ENCODE measurements at regions not wholly inside any gene's neighbourhood (a gene's known extent, or its start where the extent isn't known, plus 50 kb on each side); places are given as distances from the start of the nearest gene placed in this dataset.
"Not testable (repeated sequence)": the region's sequence is repeated elsewhere in the genome, so short reads cannot be mapped to it uniquely, and the experiment has no call there.

- Histone ChIP-seq H3K9me3 (replicated peaks) (no peaks in the 10 kb centered on the region), H3K4me3 (no peak overlapping the region), H3K27ac (no peak overlapping the region), H3K36me3 (no peaks in the 10 kb centered on the region), H3K27me3 (no peaks in the 10 kb centered on the region), H3K4me1 (peaks cover 7% of the 10 kb centered on the region)
- no peak for DNase-seq
These were observed 64.6 kb upstream of the ATP2C1 start for GRCh38 chr3:130828948-130829947.

- Histone ChIP-seq H3K4me1 (peaks cover under 1% of the 10 kb centered on the region; the same call in 1 of the 2 replicates), H3K36me3 (no peaks in the 10 kb centered on the region), H3K27me3 (no peaks in the 10 kb centered on the region), H3K9me3 (replicated peaks) (no peaks in the 10 kb centered on the region), H3K4me3 (no peak overlapping the region), H3K27ac (no peak overlapping the region)
- DNase-seq, result no peak
These were observed 62.0 kb upstream of the ATP2C1 start for GRCh38 chr3:130831719-130832400.

GRCh38 chr3:130832401-130832746, 61.5 kb upstream of the ATP2C1 start:
- not testable (repeated sequence) for DNase-seq; H3K27ac ChIP-seq; H3K4me1 ChIP-seq; H3K4me3 ChIP-seq; H3K36me3 ChIP-seq; H3K27me3 ChIP-seq; H3K9me3 ChIP-seq (replicated peaks)

- DNase-seq, result no peak
- Histone ChIP-seq H3K9me3 (replicated peaks) (no peaks in the 10 kb centered on the region), H3K4me1 (no peaks in the 10 kb centered on the region), H3K27me3 (no peaks in the 10 kb centered on the region), H3K4me3 (no peak overlapping the region), H3K27ac (no peak overlapping the region), H3K36me3 (no peaks in the 10 kb centered on the region)
These were observed 59.4 kb upstream of the ATP2C1 start for GRCh38 chr3:130834476-130834875.

- Histone ChIP-seq H3K4me3 (no peak overlapping the region), H3K27me3 (no peaks in the 10 kb centered on the region), H3K9me3 (replicated peaks) (no peaks in the 10 kb centered on the region), H3K27ac (no peak overlapping the region), H3K36me3 (no peaks in the 10 kb centered on the region), H3K4me1 (no peaks in the 10 kb centered on the region; the same call in 1 of the 2 replicates)
- no peak for DNase-seq
These were observed 58.4 kb upstream of the ATP2C1 start for GRCh38 chr3:130835483-130835882.

GRCh38 chr3:130838898-130839600, 54.8 kb upstream of the ATP2C1 start:
- Histone ChIP-seq H3K27me3 (no peaks in the 10 kb centered on the region), H3K9me3 (replicated peaks) (no peaks in the 10 kb centered on the region), H3K4me3 (no peak overlapping the region), H3K36me3 (no peaks in the 10 kb centered on the region), H3K27ac (no peak overlapping the region), H3K4me1 (no peaks in the 10 kb centered on the region; the same call in 1 of the 2 replicates)
- DNase-seq, result no peak

GRCh38 chr3:130839813-130840212, 54.1 kb upstream of the ATP2C1 start:
- Histone ChIP-seq H3K27me3 (no peaks in the 10 kb centered on the region), H3K4me1 (no peaks in the 10 kb centered on the region; the same call in 1 of the 2 replicates), H3K9me3 (replicated peaks) (no peaks in the 10 kb centered on the region), H3K4me3 (no peak overlapping the region), H3K27ac (no peak overlapping the region), H3K36me3 (no peaks in the 10 kb centered on the region)
- peak in 1 of 2 experiments; percentile 54 for DNase-seq

- Histone ChIP-seq H3K36me3 (no peaks in the 10 kb centered on the region), H3K4me1 (no peaks in the 10 kb centered on the region; the same call in 1 of the 2 replicates), H3K9me3 (replicated peaks) (no peaks in the 10 kb centered on the region), H3K4me3 (no peak overlapping the region), H3K27ac (no peak overlapping the region), H3K27me3 (no peaks in the 10 kb centered on the region)
- no peak for DNase-seq
These were observed 52.5 kb upstream of the ATP2C1 start for GRCh38 chr3:130841357-130841756.

- Histone ChIP-seq H3K4me3 (no peak overlapping the region), H3K27ac (no peak overlapping the region), H3K4me1 (no peaks in the 10 kb centered on the region; the same call in 1 of the 2 replicates), H3K36me3 (no peaks in the 10 kb centered on the region), H3K9me3 (replicated peaks) (no peaks in the 10 kb centered on the region), H3K27me3 (no peaks in the 10 kb centered on the region)
- DNase-seq, result no peak
These were observed 50.4 kb upstream of the ATP2C1 start for GRCh38 chr3:130843441-130843840.
